GM18867 (cell line): ENCODE measurements at regions not wholly inside any gene's neighbourhood (a gene's known extent, or its start where the extent isn't known, plus 50 kb on each side); places are given as distances from the start of the nearest gene placed in this dataset.

Source experiments
- ATAC-seq: cut with Tn5 transposase; IDR thresholded peaks from one replicate; pipeline ENCODE4 v1.9.1; 2021; ENCODE audit warnings: mild to moderate bottlenecking, moderate library complexity; ENCODE audit not compliant: unreplicated experiment

- ATAC-seq = no peak
These were observed 255.2 kb downstream of the EMP1 start for GRCh38 chr12:13451776-13452175.

GRCh38 chr12:13450231-13451080 is 253.9 kb downstream of the EMP1 start:
- ATAC-seq = no peak

- no peak for ATAC-seq
These were observed 247.6 kb downstream of the EMP1 start for GRCh38 chr12:13444076-13444475.

- ATAC-seq = no peak
These were observed 247.0 kb downstream of the EMP1 start for GRCh38 chr12:13443498-13443897.

GRCh38 chr12:13443028-13443427 is 246.5 kb downstream of the EMP1 start:
- ATAC-seq = no peak

- no peak for ATAC-seq
These were observed 245.9 kb downstream of the EMP1 start for GRCh38 chr12:13442457-13442856.

GRCh38 chr12:13440844-13441243 is 244.3 kb downstream of the EMP1 start:
- ATAC-seq = no peak

- ATAC-seq = no peak
These were observed 241.0 kb downstream of the EMP1 start for GRCh38 chr12:13437541-13437940.

- no peak for ATAC-seq
These were observed 240.3 kb downstream of the EMP1 start for GRCh38 chr12:13436696-13437391.

GRCh38 chr12:13436182-13436581 is 239.7 kb downstream of the EMP1 start:
- ATAC-seq = no peak

- ATAC-seq = no peak
These were observed 238.9 kb downstream of the EMP1 start for GRCh38 chr12:13435235-13435933.

- ATAC-seq = no peak
These were observed 237.2 kb downstream of the EMP1 start for GRCh38 chr12:13433768-13434167.

GRCh38 chr12:13431041-13431440 is 234.5 kb downstream of the EMP1 start:
- no peak for ATAC-seq

GRCh38 chr12:13428538-13429265 is 232.2 kb downstream of the EMP1 start:
- no peak for ATAC-seq

GRCh38 chr12:13425766-13426165 is 229.2 kb downstream of the EMP1 start:
- ATAC-seq = no peak

- ATAC-seq = no peak
These were observed 225.8 kb downstream of the EMP1 start for GRCh38 chr12:13422291-13422690.

- ATAC-seq = no peak
These were observed 221.0 kb downstream of the EMP1 start for GRCh38 chr12:13417516-13417915.

GRCh38 chr12:13411287-13411686 is 214.8 kb downstream of the EMP1 start:
- ATAC-seq = no peak

- ATAC-seq = no peak
These were observed 209.6 kb downstream of the EMP1 start for GRCh38 chr12:13405961-13406703.
